K562 (cell line): ENCODE measurements at regions not wholly inside any gene's neighbourhood (a gene's known extent, or its start where the extent isn't known, plus 50 kb on each side); places are given as distances from the start of the nearest gene placed in this dataset.
A peak's percentile ranks its signal among the peaks of the same experiment; 100 is the strongest.

Experiments used
- FOXK2 ChIP-seq, 2 experiments: fragments of 450-650 bp; IDR thresholded peaks in 1 of 2; conservative IDR thresholded peaks in 1 of 2; 2 replicates each; pipeline ENCODE4 v1.6.1; 2016; ENCODE audit warnings: low read depth in 2 of 2, mild to moderate bottlenecking in 1 of 2
- MED1 ChIP-seq: sonication (generic); formaldehyde crosslinking; IDR thresholded peaks from 2 replicates; pipeline ENCODE4 v1.8.1; 2023; ENCODE audit warnings: missing genetic modification reagents, borderline replicate concordance
- SIN3B ChIP-seq: fragments of 450-650 bp; IDR thresholded peaks from 2 replicates; pipeline ENCODE4 v1.6.1; 2017; ENCODE audit warnings: low read depth, mild to moderate bottlenecking, moderate library complexity
- SNIP1 ChIP-seq: fragments of 450-650 bp; IDR thresholded peaks from 2 replicates; pipeline ENCODE4 v1.7.1; 2017; ENCODE audit warnings: low read depth, mild to moderate bottlenecking
- U2AF1 ChIP-seq: fragments of 200-400 bp; formaldehyde crosslinking; optimal IDR thresholded peaks from 2 replicates; pipeline ENCODE3; 2017; ENCODE audit warnings: mild to moderate bottlenecking, low read depth, low read length, moderate library complexity
- ZFP30 ChIP-seq: fragments of 250-450 bp; sonication (Bioruptor Pico); IDR thresholded peaks from 2 replicates; pipeline ENCODE4 v1.8.0; 2022; ENCODE audit warnings: moderate library complexity, mild to moderate bottlenecking, inconsistent platforms, borderline replicate concordance
- ZNF184 ChIP-seq: sonication (generic); formaldehyde crosslinking; IDR thresholded peaks from 2 replicates; pipeline ENCODE4 v1.5.0; 2020; ENCODE audit warnings: missing genetic modification reagents
- ZNF79 ChIP-seq: fragments of 250-450 bp; sonication (Bioruptor Pico); IDR thresholded peaks from 2 replicates; pipeline ENCODE4 v1.4.0; 2020; ENCODE audit warnings: low read depth, mild to moderate bottlenecking, moderate library complexity
- TF ChIP-seq, protein P1 (sequence below): conservative IDR thresholded peaks from 2 replicates; pipeline ENCODE4 v1.6.1; 2011; ENCODE audit warnings: low read depth, mild to moderate bottlenecking, low read length; ENCODE audit not compliant: control insufficient read depth
- TF ChIP-seq, protein P2 (sequence below): fragments of 450-650 bp; formaldehyde crosslinking; IDR thresholded peaks from 2 replicates; pipeline ENCODE4 v1.4.0; 2020; ENCODE audit warnings: mild to moderate bottlenecking, moderate library complexity
- TF ChIP-seq, protein P3 (sequence below): fragments of 200-800 bp; sonication (Bioruptor generic); IDR thresholded peaks from 2 replicates; pipeline ENCODE4 v1.6.1; 2016; ENCODE audit warnings: missing genetic modification characterization, missing compliant biosample characterization
- TF ChIP-seq, protein P4 (sequence below): sonication (generic); formaldehyde crosslinking; IDR thresholded peaks from 2 replicates; pipeline ENCODE4 v1.9.0; 2022; ENCODE audit warnings: mild to moderate bottlenecking, missing genetic modification reagents
- TF ChIP-seq, protein P5 (sequence below): fragments of 450-650 bp; IDR thresholded peaks from 2 replicates; pipeline ENCODE4 v1.6.1; 2016; ENCODE audit warnings: borderline replicate concordance
- TF ChIP-seq, protein P6 (sequence below): fragments of 450-650 bp; IDR thresholded peaks from 2 replicates; pipeline ENCODE4 v1.6.1; 2016

DNA sequence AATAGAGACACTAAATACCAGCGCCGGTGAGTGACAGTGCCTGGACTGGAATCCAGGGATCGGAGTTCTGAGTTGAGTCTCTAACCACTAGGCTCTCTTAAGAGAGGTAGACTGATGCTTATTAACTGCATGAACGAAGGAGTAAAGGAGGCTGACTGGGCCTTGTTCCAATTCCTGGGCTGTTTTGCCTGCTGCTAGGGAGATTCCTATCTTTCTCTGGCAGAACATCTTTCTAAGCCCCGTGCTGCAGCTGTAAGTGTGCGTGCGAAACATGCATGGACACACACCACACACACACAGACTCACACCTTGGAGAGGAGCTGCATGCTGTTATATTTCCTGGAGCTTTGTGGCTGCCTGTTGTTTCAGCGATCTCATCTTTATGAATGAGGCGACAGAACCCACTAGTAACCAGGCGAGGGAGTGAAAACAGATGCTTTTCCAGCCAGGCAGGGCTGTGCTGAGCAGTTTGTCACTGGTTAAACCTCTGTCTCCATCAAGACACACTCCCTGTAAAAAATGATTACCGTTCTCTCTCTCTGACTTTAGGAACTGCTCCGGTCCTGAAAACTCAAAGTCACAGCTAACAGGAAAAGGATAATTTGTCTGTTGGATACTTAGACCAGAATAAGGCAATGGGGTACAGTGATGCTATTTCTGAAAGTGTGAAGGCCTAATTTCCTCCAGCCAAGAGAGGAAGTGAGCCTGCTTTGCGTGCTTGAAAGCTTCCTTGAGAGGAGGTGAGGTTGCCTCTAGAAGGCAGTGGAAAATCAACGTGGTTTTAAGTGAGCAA, 157.4 kb upstream of the ZNF217 start (continued):
- TF ChIP-seq SIN3B, result no peak
- no peak for TF ChIP-seq ZNF184 (CRISPR knock-in tag)
- TF ChIP-seq, protein P1, sequence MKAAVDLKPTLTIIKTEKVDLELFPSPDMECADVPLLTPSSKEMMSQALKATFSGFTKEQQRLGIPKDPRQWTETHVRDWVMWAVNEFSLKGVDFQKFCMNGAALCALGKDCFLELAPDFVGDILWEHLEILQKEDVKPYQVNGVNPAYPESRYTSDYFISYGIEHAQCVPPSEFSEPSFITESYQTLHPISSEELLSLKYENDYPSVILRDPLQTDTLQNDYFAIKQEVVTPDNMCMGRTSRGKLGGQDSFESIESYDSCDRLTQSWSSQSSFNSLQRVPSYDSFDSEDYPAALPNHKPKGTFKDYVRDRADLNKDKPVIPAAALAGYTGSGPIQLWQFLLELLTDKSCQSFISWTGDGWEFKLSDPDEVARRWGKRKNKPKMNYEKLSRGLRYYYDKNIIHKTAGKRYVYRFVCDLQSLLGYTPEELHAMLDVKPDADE, result no peak
- no peak for TF ChIP-seq ZNF79 (CRISPR knock-in tag)
- no peak for TF ChIP-seq SNIP1
- TF ChIP-seq FOXK2 (conservative IDR thresholded peaks at IDR 0.05 in 1 of 2, IDR thresholded peaks at IDR 0.05 in 1 of 2; ENCODE audit: low read depth in 2 of 2), result peak; percentile 23 to 38; a peak in 1 of 4 replicates
- TF ChIP-seq MED1 (CRISPR knock-in tag), result no peak
- TF ChIP-seq, protein P2, sequence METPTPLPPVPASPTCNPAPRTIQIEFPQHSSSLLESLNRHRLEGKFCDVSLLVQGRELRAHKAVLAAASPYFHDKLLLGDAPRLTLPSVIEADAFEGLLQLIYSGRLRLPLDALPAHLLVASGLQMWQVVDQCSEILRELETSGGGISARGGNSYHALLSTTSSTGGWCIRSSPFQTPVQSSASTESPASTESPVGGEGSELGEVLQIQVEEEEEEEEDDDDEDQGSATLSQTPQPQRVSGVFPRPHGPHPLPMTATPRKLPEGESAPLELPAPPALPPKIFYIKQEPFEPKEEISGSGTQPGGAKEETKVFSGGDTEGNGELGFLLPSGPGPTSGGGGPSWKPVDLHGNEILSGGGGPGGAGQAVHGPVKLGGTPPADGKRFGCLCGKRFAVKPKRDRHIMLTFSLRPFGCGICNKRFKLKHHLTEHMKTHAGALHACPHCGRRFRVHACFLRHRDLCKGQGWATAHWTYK (CRISPR knock-in tag), result no peak
- no peak for TF ChIP-seq ZFP30 (CRISPR knock-in tag)
- no peak for TF ChIP-seq U2AF1
- TF ChIP-seq, protein P3, sequence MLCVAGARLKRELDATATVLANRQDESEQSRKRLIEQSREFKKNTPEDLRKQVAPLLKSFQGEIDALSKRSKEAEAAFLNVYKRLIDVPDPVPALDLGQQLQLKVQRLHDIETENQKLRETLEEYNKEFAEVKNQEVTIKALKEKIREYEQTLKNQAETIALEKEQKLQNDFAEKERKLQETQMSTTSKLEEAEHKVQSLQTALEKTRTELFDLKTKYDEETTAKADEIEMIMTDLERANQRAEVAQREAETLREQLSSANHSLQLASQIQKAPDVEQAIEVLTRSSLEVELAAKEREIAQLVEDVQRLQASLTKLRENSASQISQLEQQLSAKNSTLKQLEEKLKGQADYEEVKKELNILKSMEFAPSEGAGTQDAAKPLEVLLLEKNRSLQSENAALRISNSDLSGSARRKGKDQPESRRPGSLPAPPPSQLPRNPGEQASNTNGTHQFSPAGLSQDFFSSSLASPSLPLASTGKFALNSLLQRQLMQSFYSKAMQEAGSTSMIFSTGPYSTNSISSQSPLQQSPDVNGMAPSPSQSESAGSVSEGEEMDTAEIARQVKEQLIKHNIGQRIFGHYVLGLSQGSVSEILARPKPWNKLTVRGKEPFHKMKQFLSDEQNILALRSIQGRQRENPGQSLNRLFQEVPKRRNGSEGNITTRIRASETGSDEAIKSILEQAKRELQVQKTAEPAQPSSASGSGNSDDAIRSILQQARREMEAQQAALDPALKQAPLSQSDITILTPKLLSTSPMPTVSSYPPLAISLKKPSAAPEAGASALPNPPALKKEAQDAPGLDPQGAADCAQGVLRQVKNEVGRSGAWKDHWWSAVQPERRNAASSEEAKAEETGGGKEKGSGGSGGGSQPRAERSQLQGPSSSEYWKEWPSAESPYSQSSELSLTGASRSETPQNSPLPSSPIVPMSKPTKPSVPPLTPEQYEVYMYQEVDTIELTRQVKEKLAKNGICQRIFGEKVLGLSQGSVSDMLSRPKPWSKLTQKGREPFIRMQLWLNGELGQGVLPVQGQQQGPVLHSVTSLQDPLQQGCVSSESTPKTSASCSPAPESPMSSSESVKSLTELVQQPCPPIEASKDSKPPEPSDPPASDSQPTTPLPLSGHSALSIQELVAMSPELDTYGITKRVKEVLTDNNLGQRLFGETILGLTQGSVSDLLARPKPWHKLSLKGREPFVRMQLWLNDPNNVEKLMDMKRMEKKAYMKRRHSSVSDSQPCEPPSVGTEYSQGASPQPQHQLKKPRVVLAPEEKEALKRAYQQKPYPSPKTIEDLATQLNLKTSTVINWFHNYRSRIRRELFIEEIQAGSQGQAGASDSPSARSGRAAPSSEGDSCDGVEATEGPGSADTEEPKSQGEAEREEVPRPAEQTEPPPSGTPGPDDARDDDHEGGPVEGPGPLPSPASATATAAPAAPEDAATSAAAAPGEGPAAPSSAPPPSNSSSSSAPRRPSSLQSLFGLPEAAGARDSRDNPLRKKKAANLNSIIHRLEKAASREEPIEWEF (CRISPR knock-in tag), result peak; percentile 70
- TF ChIP-seq, protein P4, sequence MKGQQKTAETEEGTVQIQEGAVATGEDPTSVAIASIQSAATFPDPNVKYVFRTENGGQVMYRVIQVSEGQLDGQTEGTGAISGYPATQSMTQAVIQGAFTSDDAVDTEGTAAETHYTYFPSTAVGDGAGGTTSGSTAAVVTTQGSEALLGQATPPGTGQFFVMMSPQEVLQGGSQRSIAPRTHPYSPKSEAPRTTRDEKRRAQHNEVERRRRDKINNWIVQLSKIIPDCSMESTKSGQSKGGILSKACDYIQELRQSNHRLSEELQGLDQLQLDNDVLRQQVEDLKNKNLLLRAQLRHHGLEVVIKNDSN (CRISPR knock-in tag), result 0 out of 2 replicates have a peak, but pooled peaks have one; percentile 7
- TF ChIP-seq, protein P5, sequence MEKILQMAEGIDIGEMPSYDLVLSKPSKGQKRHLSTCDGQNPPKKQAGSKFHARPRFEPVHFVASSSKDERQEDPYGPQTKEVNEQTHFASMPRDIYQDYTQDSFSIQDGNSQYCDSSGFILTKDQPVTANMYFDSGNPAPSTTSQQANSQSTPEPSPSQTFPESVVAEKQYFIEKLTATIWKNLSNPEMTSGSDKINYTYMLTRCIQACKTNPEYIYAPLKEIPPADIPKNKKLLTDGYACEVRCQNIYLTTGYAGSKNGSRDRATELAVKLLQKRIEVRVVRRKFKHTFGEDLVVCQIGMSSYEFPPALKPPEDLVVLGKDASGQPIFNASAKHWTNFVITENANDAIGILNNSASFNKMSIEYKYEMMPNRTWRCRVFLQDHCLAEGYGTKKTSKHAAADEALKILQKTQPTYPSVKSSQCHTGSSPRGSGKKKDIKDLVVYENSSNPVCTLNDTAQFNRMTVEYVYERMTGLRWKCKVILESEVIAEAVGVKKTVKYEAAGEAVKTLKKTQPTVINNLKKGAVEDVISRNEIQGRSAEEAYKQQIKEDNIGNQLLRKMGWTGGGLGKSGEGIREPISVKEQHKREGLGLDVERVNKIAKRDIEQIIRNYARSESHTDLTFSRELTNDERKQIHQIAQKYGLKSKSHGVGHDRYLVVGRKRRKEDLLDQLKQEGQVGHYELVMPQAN, result no peak
- TF ChIP-seq, protein P6, sequence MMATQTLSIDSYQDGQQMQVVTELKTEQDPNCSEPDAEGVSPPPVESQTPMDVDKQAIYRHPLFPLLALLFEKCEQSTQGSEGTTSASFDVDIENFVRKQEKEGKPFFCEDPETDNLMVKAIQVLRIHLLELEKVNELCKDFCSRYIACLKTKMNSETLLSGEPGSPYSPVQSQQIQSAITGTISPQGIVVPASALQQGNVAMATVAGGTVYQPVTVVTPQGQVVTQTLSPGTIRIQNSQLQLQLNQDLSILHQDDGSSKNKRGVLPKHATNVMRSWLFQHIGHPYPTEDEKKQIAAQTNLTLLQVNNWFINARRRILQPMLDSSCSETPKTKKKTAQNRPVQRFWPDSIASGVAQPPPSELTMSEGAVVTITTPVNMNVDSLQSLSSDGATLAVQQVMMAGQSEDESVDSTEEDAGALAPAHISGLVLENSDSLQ, result peak; percentile 70
